GM06990 (cell line): ENCODE measurements at regions not wholly inside any gene's neighbourhood (a gene's known extent, or its start where the extent isn't known, plus 50 kb on each side); places are given as distances from the start of the nearest gene placed in this dataset.

Experiments used
- DNase-seq: peaks from one replicate; pipeline ENCODE4 v3.0.0-alpha.2; 2011; ENCODE audit not compliant: insufficient read length; ENCODE audit errors: extremely low read depth
- H3K27me3 ChIP-seq: replicated peaks from 2 replicates; pipeline ENCODE4 v1.6.0; 2011; ENCODE audit warnings: low read length; ENCODE audit not compliant: control insufficient read depth, insufficient read depth
- H3K36me3 ChIP-seq: 2 replicates; pipeline ENCODE4 v1.5.1; 2011; ENCODE audit warnings: low read length; ENCODE audit not compliant: control insufficient read depth, insufficient read depth
- H3K4me3 ChIP-seq: replicated peaks from 2 replicates; pipeline ENCODE4 v1.5.1; 2011; ENCODE audit warnings: low read depth, mild to moderate bottlenecking, control low read depth, low read length
- CTCF ChIP-seq: IDR thresholded peaks from 2 replicates; pipeline ENCODE4 v1.5.1; 2011; ENCODE audit warnings: low read length, control low read depth, mild to moderate bottlenecking, inconsistent platforms; ENCODE audit not compliant: insufficient read depth, poor library complexity, severe bottlenecking

DNA sequence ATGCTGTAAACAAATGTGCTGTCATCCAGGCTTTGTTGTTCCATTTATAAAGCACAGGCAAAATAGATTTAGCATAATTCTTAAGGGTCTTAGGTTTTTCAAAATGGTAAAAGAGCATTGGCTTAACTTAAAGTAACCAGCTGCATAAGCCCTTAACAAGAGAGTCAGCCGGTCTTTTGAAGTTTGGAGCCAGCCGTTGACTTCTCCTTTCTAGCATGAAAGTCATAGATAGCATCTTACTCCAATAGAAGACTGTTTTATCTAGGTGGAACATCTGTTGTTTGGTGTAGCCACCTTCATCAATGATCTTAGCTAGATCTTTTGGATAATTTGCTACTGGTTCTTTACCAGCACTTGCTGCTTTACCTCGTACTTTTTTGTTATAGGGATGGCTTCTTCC, 297.5 kb upstream of the DCBLD2 start:
- no peak for TF ChIP-seq CTCF

GRCh38 chr3:99191186-99191585, 289.7 kb upstream of the DCBLD2 start:
- no peak for TF ChIP-seq CTCF
- no peak for DNase-seq
- Histone ChIP-seq H3K27me3 (no peaks in the 10 kb centered on the region), H3K36me3 (no peaks in the 10 kb centered on the region), H3K4me3 (no peak overlapping the region)

More for the DNA sequence above, 297.5 kb upstream of the DCBLD2 start:
- Histone ChIP-seq H3K27me3 (no peaks in the 10 kb centered on the region), H3K36me3 (no peaks in the 10 kb centered on the region), H3K4me3 (no peak overlapping the region)
- no peak for DNase-seq

DNA sequence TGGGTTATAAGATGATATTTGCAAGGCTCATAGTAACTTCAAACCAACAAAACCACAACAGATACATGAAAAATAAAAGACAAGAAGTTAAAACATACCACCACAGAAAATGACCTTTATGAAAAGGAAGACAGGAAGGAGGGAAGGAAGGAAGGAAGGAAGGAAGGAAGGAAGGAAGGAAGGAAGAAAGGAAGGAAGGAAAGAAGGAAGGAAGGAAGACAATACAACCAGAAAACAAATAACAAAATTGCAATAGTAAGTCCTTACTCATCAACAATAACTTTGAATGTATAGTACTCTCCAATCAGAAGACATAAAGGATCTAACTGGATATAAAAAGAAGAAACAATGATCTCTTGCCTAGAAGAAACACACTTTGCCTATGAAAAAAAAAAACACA, 287.4 kb upstream of the DCBLD2 start:
- no peaks in the 10 kb centered on the region for H3K27me3 ChIP-seq
- DNase-seq: no peak
- no peak overlapping the region for H3K4me3 ChIP-seq
- no peak for TF ChIP-seq CTCF
- H3K36me3 ChIP-seq: no peaks in the 10 kb centered on the region

DNA sequence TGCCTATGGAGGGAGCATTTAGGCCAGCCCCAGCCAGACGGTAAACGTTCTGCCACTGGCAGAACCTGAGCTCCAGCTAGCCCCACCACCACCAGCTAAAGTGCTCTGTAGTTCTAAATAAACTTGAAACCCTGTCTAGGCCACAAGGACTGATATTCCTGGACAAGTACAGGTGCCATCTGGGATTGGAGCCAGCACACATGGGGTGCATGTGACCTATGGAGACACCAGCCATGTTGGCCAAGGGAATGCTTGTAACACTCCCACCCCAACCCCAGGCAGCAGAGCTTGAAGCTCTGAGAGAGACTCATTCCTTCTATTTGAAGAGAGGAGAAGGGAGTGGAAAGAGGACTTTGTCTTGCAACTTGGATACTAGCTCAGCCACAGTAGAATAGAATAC, 284.5 kb upstream of the DCBLD2 start:
- no peak for TF ChIP-seq CTCF
- Histone ChIP-seq H3K36me3 (no peaks in the 10 kb centered on the region), H3K4me3 (no peak overlapping the region), H3K27me3 (no peaks in the 10 kb centered on the region)
- no peak for DNase-seq

DNA sequence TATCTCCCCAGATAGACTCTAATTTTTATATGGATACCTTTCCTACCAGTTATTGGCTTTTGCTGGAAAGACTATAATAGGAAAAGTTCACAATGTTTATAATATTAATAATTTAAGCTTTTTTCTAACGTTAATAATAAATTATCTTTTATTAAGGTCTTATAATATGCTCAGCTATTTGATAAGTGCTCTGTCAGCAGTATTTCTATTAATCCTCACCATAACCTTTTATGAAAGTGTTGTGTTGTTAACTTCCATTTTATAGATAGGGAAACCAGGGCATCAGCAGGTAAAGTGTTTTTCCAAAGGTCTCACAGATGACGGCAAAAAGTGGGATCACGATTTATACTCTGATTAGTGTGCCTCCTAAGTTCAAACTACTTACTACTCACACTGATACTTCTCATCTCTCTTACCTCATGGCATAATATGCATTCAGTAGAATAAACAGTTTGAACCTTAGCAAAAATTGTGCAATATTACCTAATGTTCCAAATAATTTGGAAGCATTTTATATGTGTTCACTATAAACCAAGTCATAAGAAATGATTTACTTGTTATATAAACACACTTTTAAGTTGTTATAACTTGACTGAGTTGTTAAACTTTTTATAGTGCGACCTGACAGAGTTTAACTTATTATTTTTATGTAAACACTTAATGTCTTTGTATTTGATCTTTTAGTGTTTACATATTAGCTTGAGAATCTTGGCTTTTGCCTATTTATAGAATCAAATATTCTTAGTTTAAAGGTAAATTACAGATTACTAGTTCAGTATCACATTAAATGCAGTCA, 274.9 kb upstream of the DCBLD2 start:
- no peak for TF ChIP-seq CTCF
- no peak for DNase-seq
- Histone ChIP-seq H3K27me3 (no peaks in the 10 kb centered on the region), H3K36me3 (no peaks in the 10 kb centered on the region), H3K4me3 (no peak overlapping the region)
